CD4-positive, alpha-beta T cell (primary cell): ENCODE measurements at regions not wholly inside any gene's neighbourhood (a gene's known extent, or its start where the extent isn't known, plus 50 kb on each side); places are given as distances from the start of the nearest gene placed in this dataset.

Experiments used
- ATAC-seq: fragments of 200-7000 bp; cut with Tn5 transposase; one replicate; pipeline ENCODE4 v1.10.0; 2022; ENCODE audit warnings: mild to moderate bottlenecking; ENCODE audit not compliant: poor library complexity
- CTCF ChIA-PET: fragments of 350-600 bp; sonication (Branson Sonifier 250); formaldehyde crosslinking; loops from one replicate; lab custom pipeline; 2021; ENCODE audit warnings: antibody characterized with exemption, inconsistent platforms; lab: Charles Lee
- POLR2A ChIA-PET: fragments of 350-600 bp; sonication (Branson Sonifier 250); formaldehyde crosslinking; loops from one replicate; lab custom pipeline; 2021; ENCODE audit warnings: antibody characterized with exemption, inconsistent platforms; lab: Charles Lee
- DNase-seq, 14 experiments: peaks; one replicate each; pipeline ENCODE4 v3.0.0-alpha.2; 2013 to 2020; ENCODE audit warnings: mixed read lengths in 2 of 14
- H3K27ac ChIP-seq, 2 donors: one replicate each; pipeline versions ENCODE4 v1.5.1 to v1.7.0; 2013; ENCODE audit warnings: low read length in 2 of 2, low read depth in 1 of 2, mild to moderate bottlenecking in 1 of 2
- H3K27me3 ChIP-seq, 2 experiments: 1 replicate in 1 of 2; 2 replicates in 1 of 2; pipeline versions ENCODE4 v1.6.1 to v1.7.0; 2013; ENCODE audit warnings: low read length in 2 of 2, control low read depth in 1 of 2, mild to moderate bottlenecking in 1 of 2, moderate library complexity in 1 of 2; ENCODE audit not compliant: insufficient read depth in 2 of 2, control insufficient read depth in 1 of 2
- H3K36me3 ChIP-seq: one replicate; pipeline ENCODE4 v1.6.1; 2013; ENCODE audit warnings: low read length, control low read depth; ENCODE audit not compliant: insufficient read depth
- H3K4me1 ChIP-seq: one replicate; pipeline ENCODE4 v1.6.1; 2013; ENCODE audit warnings: low read length, control low read depth; ENCODE audit not compliant: insufficient read depth
- H3K4me3 ChIP-seq: one replicate; pipeline ENCODE4 v1.5.1; 2013; ENCODE audit warnings: mild to moderate bottlenecking, low read length, moderate library complexity
- H3K9me3 ChIP-seq, 2 experiments: 1 replicate in 1 of 2; 2 replicates in 1 of 2; pipeline versions ENCODE4 v1.6.1 to v1.7.0; 2013; ENCODE audit warnings: low read length in 2 of 2, mild to moderate bottlenecking in 2 of 2, control low read depth in 1 of 2, moderate library complexity in 1 of 2; ENCODE audit not compliant: control insufficient read depth in 1 of 2, insufficient read depth in 1 of 2
- H3K27ac Mint-ChIP-seq: one replicate; pipeline ENCODE4 v1.8.0; 2020; ENCODE audit warnings: mixed read lengths
- H3K27me3 Mint-ChIP-seq: one replicate; pipeline ENCODE4 v1.8.0; 2021; ENCODE audit warnings: mixed read lengths
- H3K36me3 Mint-ChIP-seq: one replicate; pipeline ENCODE4 v1.8.0; 2021; ENCODE audit warnings: low read depth, mixed read lengths
- H3K4me1 Mint-ChIP-seq: one replicate; pipeline ENCODE4 v1.8.0; 2021; ENCODE audit warnings: low read depth, mixed read lengths
- H3K4me3 Mint-ChIP-seq: one replicate; pipeline ENCODE4 v1.8.0; 2020; ENCODE audit warnings: mild to moderate bottlenecking, mixed read lengths
- H3K9me3 Mint-ChIP-seq: one replicate; pipeline ENCODE4 v1.8.0; 2020; ENCODE audit warnings: mixed read lengths
- intact Hi-C, 2 experiments: fragments of 100-400 bp; cut with DNase I in 1 of 2; cut with micrococcal nuclease in 1 of 2; formaldehyde crosslinking; loops; one replicate each; pipeline versions ENCODE4 v1.15.1 to v1.9.0; 2023 to 2025; cut with DNase I, micrococcal nuclease
- TF ChIP-seq, protein P1 (sequence below): fragments of 200-600 bp; IDR thresholded peaks from one replicate; pipeline ENCODE4 v1.8.0; 2022; ENCODE audit warnings: antibody characterized with exemption, mild to moderate bottlenecking

DNA sequence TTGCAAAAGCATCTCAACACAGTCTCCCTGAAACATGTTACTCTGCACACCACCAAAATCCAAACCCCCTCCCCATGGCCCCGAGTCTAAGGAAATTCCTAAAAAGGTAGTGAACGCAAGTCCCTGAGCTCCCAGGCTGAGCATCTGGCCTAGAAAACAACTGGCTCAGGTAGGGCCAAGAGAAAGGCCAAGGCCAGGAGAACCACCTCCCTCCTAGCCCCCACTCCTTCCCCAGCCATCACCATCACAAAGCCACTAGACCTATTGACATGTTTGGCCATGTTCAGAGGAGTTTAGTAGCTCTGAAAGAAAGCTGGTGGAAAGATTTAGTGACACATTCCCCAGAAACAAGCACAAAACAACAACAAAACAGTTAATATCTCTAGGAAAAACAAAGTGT, 220.0 kb upstream of the PSMD7 start:
- H3K27me3 ChIP-seq: no peaks in the 10 kb centered on the region
- Mint-ChIP-seq H3K27me3 (no peaks in the 10 kb centered on the region), H3K4me1 (no peaks in the 10 kb centered on the region), H3K36me3 (no peaks in the 10 kb centered on the region), H3K27ac (no peak overlapping the region), H3K4me3 (no peak overlapping the region), H3K9me3 (no peaks in the 10 kb centered on the region)
- H3K4me1 ChIP-seq: no peaks in the 10 kb centered on the region
- no peak overlapping the region for H3K27ac ChIP-seq
- no peaks in the 10 kb centered on the region for H3K36me3 ChIP-seq
- intact Hi-C loops: no loop called here
- ChIA-PET POLR2A (no interaction called here), CTCF (no interaction called here)
- ATAC-seq: no peak
- TF ChIP-seq, protein P1, sequence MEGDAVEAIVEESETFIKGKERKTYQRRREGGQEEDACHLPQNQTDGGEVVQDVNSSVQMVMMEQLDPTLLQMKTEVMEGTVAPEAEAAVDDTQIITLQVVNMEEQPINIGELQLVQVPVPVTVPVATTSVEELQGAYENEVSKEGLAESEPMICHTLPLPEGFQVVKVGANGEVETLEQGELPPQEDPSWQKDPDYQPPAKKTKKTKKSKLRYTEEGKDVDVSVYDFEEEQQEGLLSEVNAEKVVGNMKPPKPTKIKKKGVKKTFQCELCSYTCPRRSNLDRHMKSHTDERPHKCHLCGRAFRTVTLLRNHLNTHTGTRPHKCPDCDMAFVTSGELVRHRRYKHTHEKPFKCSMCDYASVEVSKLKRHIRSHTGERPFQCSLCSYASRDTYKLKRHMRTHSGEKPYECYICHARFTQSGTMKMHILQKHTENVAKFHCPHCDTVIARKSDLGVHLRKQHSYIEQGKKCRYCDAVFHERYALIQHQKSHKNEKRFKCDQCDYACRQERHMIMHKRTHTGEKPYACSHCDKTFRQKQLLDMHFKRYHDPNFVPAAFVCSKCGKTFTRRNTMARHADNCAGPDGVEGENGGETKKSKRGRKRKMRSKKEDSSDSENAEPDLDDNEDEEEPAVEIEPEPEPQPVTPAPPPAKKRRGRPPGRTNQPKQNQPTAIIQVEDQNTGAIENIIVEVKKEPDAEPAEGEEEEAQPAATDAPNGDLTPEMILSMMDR: no peak
- H3K4me3 ChIP-seq: no peak overlapping the region
- no peaks in the 10 kb centered on the region for H3K9me3 ChIP-seq
- DNase-seq: no peak

DNA sequence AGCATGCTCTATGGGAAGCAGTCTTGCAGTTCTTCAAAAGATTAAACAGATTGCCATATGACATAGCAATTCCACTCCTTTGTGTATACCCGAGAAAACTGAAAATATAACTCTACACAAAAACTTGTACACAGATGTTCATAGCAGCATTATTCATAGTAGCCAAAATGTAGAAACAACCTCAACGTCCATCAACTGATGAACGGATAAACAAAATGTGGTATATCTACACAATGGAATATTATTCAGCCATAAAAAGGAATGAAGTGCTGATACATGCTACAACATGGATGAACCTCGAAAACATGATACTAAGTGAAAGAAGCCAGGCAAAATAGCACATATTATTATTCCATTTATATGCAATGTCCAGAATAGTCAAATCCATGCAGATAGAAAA, 221.2 kb upstream of the PSMD7 start:
- ChIA-PET POLR2A (no interaction called here), CTCF (no interaction called here)
- no peaks in the 10 kb centered on the region for H3K9me3 Mint-ChIP-seq
- Histone ChIP-seq H3K27ac (no peak overlapping the region), H3K4me1 (no peaks in the 10 kb centered on the region), H3K9me3 (no peaks in the 10 kb centered on the region), H3K4me3 (no peak overlapping the region), H3K36me3 (no peaks in the 10 kb centered on the region), H3K27me3 (no peaks in the 10 kb centered on the region)
- H3K36me3 Mint-ChIP-seq: no peaks in the 10 kb centered on the region
- H3K27ac Mint-ChIP-seq: no peak overlapping the region
- TF ChIP-seq, protein P1: no peak
- no peak overlapping the region for H3K4me3 Mint-ChIP-seq
- intact Hi-C loops: no loop called here
- H3K4me1 Mint-ChIP-seq: no peaks in the 10 kb centered on the region
- no peaks in the 10 kb centered on the region for H3K27me3 Mint-ChIP-seq
- ATAC-seq: no peak
- no peak for DNase-seq

- Mint-ChIP-seq H3K36me3 (no peaks in the 10 kb centered on the region), H3K27ac (no peak overlapping the region), H3K4me1 (no peaks in the 10 kb centered on the region), H3K9me3 (no peaks in the 10 kb centered on the region), H3K4me3 (no peak overlapping the region), H3K27me3 (no peaks in the 10 kb centered on the region)
- ChIA-PET POLR2A (no interaction called here), CTCF (no interaction called here)
- Histone ChIP-seq H3K36me3 (no peaks in the 10 kb centered on the region), H3K4me1 (no peaks in the 10 kb centered on the region), H3K27ac (no peak overlapping the region), H3K9me3 (peaks cover 0 to 3% of the 10 kb centered on the region in 2 experiments), H3K4me3 (no peak overlapping the region), H3K27me3 (no peaks in the 10 kb centered on the region)
- ATAC-seq (no peak), DNase-seq (no peak)
- intact Hi-C loops: no loop called here
- TF ChIP-seq, protein P1: no peak
Measured at GRCh38 chr16:74073456-74073855, 223.2 kb upstream of the PSMD7 start.
